Upper lobe of left lung (tissue), 4 donors: ENCODE measurements at regions not wholly inside any gene's neighbourhood (a gene's known extent, or its start where the extent isn't known, plus 50 kb on each side); places are given as distances from the start of the nearest gene placed in this dataset.

Experiments
- EP300 ChIP-seq, 4 donors: sonication (generic); formaldehyde crosslinking; IDR thresholded peaks; one replicate each; pipeline ENCODE4 v1.5.1; 2017; ENCODE audit warnings: antibody characterized with exemption in 4 of 4, control low read depth in 2 of 4
- POLR2A ChIP-seq, 4 donors: fragments of 450-650 bp; IDR thresholded peaks; one replicate each; pipeline ENCODE4 v1.5.1; 2016 to 2017; ENCODE audit warnings: antibody characterized with exemption in 4 of 4, mild to moderate bottlenecking in 2 of 4
- POLR2AphosphoS5 ChIP-seq, 2 donors: sonication (generic); formaldehyde crosslinking; IDR thresholded peaks; one replicate each; pipeline ENCODE4 v1.5.1; 2017; ENCODE audit warnings: antibody characterized with exemption in 2 of 2
- TF ChIP-seq, protein P1 (sequence below), 6 experiments: fragments of 450-650 bp in 4 of 6; fragments of 200-600 bp in 2 of 6; sonication (generic) in 2 of 6; IDR thresholded peaks; one replicate each; pipeline ENCODE4 v1.5.1; 2016 to 2019; ENCODE audit warnings: antibody characterized with exemption in 6 of 6

DNA sequence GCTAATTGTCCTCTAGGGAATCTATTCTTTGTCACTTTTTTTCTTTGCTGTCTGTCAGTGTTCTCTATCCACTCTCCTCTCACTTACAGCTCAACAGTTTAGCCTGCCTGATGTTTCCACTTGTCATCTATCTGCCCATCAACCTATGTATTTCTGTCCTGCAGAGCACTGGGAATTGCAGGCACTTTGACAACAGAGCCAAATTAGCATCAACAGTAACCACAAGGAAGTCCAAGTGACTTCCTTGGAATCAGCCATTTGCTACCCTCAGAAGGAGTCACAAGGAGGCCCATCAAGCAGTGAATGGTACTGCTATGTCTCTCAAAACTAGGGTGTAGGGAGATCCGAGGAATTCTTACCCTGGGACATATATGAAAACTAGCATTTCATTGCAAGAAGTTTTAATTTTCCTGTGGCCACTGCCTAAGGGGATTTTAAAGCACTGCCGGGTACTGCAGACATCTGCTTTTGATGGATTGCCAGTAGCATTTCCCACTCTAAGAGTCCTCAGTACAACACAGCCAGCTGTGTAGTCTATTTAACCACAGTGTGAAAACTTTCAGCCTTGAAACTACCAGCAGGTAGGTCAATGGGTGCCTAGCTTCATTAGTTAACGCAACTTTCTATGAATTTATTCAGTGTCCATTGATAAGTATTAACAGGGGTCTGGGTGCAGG lies 898.8 kb downstream of the NTRK3 start:
- TF ChIP-seq POLR2AphosphoS5 (IDR thresholded peaks at IDR 0.05) = no peak
- TF ChIP-seq POLR2A (IDR thresholded peaks at IDR 0.05) = no peak
- TF ChIP-seq, protein P1, sequence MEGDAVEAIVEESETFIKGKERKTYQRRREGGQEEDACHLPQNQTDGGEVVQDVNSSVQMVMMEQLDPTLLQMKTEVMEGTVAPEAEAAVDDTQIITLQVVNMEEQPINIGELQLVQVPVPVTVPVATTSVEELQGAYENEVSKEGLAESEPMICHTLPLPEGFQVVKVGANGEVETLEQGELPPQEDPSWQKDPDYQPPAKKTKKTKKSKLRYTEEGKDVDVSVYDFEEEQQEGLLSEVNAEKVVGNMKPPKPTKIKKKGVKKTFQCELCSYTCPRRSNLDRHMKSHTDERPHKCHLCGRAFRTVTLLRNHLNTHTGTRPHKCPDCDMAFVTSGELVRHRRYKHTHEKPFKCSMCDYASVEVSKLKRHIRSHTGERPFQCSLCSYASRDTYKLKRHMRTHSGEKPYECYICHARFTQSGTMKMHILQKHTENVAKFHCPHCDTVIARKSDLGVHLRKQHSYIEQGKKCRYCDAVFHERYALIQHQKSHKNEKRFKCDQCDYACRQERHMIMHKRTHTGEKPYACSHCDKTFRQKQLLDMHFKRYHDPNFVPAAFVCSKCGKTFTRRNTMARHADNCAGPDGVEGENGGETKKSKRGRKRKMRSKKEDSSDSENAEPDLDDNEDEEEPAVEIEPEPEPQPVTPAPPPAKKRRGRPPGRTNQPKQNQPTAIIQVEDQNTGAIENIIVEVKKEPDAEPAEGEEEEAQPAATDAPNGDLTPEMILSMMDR (IDR thresholded peaks at IDR 0.05) = no peak
- no peak for TF ChIP-seq EP300 (IDR thresholded peaks at IDR 0.05)
